Activated CD4-positive, alpha-beta T cell treated with anti-CD3 and anti-CD28 coated beads, Interleukin-10, Interleukin-2, amounts not matched to agents 100 ng/mL and 50 ng/mL, durations not matched to agents 16 hours and 8 hours (primary cell): ENCODE measurements at regions not wholly inside any gene's neighbourhood (a gene's known extent, or its start where the extent isn't known, plus 50 kb on each side); places are given as distances from the start of the nearest gene placed in this dataset.

Experiments
- DNase-seq: peaks from one replicate; pipeline ENCODE4 v3.0.0-alpha.2; 2020

DNA sequence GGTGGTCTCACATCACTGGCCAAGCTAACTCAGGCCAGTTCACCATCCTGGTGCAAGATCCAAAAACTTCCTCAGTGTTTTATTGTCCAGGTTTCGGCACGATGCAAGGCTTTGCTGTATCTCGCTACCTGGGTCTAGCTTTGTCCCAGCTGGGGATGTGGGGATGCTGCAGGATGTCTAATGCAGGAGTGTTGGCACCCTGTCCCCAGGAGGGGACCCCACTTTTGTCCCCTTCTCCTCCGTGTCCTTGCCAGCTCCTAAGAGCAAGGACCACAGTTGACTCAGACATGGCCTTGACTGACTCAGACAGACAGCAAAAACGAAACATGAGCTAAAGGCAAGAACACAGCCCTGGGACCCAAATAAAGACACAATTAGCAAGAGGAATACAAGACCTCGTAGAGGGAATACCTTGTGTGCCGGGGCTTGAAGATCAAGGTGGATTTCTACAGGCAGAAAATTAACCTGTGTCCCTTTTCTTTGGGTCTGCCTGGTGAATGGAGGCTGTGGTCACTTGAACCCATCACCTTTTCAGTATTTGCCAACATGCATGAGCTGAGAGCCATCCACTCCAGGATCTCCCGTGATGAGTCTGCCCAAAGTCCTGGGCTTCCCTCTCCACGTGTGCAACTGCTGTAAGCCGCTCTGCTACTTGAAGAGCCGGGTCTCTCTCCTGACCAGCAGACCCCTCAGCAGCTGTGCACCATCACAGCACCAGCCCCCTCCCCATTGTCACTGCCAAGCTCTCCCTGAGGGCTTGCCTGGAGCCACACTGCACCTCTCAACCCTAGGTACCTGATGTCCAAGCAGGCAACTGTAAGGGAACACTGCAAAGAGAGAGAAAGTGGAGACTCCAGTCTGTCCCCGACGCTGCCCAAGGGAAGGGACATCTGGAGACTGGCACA, 149.5 kb upstream of the ZNF507 start:
- DNase-seq = no peak

DNA sequence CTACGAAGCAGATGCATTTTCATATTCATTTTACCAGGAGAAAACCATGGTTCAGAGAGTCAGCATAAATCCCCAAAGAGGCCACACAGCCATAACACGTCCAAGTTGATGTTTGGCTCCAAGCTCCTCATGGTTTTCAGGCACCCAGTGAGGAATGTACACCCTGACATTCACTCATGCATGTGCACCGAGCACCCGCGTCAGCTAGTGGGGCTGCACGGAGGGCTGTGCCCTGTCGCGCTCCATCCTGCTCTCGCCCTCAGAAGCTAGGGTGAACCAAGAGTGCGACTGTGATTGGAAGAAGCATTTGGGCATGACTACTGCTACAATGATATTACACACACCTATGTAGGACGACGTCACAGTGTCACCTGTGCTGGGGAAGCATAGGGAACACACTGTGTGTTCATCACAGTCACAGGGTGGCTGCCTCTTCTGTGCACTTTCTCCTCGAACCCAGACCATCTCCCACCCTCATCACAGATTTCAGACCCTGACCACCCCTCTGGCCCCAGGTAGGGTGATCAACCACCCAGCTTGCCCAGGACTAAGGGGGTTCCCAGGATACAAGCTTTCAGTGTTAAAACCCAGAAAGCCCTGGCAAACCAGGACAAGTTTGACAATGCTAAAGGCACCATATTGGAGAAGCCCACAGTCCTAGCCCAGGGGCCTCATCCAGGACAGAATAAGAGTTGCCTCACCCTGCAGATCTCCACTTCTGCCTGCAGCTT, 148.6 kb upstream of the ZNF507 start:
- no peak for DNase-seq

GRCh38 chr19:32197896-32198882, 147.2 kb upstream of the ZNF507 start:
- DNase-seq = no peak

DNA sequence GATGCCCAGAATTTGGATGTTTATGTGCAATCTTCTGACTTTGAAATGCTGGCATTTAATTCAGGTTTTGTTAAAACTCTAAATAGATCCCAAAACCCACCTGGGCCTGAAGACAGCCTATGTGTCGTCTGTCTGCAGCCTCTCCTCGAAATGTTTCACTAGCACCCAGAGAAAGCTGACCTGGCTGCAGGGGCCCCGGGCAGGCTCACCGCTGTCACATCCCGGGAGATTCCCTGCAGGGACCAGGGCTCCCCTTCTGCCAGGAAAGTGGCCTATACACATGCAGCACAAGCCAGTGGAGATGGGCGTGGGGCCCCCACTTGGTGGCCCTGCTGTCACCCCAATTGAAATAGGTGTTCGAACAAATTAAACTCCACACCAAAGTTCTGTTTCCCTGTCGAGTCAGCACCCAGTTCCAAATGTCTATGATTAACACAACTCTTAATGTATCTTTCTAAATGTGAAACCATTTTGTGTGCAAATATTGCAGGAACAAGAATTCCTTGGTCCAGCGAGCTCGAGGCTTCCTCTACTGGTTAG, 145.8 kb upstream of the ZNF507 start:
- DNase-seq = no peak

DNA sequence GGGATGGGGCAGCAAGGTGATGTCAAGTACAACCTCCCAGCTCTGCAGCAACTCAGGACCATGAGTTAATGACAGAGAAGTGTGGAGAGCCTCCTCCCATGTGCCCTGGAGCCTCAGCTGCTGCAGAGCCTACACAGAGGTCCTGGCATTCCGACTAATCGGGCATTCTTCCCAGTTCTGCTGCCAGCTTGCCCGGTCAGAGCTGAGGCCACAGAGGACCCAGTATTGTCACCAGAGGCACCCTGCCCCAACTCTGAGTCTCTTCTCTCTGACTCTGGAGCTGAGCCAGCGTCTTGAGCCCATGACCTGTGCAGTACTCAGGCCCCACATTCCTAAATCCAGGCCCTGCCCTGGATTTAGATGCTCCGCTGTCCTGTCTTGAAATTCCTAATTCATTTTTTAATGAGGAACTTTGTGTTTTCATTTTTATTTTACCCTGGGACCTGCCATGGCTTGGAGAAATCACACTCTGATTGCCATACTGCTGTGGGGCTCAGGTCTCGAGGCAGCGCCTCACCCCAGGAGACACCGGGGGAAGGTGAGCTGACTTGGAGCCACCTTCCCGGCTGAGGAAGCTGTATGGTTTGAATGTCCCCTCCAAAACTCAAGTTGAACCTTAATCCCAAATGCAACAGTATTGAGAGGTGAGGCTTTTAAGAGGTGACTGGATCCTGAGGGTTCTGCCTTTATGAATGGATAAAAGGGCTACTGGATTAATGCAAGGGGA, 144.9 kb upstream of the ZNF507 start:
- DNase-seq = no peak

DNA sequence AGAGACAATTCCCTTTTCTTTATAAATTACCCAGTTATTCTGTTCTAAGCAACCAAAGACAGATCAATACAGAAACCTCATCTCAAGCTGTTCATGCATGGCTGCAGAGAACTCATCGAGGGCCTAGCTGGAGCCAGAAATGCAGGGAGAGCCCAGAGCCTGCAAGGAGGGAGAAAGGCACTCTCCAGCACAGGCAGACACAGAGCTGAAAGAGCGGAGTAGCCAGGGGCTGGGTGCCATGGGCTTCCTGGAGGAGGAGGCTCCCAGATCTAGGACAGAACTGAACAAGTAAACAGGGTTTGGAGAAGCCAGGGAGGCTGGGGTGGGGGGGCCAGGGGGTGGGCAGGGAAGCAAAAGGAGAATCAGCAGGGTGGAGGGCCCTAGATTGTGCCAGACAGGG, 144.2 kb upstream of the ZNF507 start:
- DNase-seq = no peak

DNA sequence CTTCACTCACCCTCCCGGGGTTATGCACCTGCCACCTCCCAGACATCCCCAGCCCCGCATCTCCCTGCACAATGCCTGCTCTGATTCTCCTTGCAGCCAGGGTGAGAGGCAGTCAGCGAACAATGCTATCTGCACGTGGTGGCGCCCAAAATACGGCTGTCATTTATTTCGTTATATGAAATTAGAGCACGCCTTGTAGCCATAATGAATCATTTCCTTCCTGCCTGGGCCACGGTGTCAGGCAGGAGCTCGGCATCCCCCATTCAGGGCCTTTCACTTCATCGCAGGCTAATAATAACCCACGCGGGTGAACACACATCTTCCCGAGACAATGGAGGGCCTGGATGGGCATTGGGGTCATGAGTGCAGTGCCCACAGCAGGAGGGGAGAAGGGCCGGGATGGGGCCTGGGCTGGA, 143.8 kb upstream of the ZNF507 start:
- DNase-seq = peak; percentile 70

GRCh38 chr19:32202244-32202643, 143.2 kb upstream of the ZNF507 start:
- DNase-seq = no peak

DNA sequence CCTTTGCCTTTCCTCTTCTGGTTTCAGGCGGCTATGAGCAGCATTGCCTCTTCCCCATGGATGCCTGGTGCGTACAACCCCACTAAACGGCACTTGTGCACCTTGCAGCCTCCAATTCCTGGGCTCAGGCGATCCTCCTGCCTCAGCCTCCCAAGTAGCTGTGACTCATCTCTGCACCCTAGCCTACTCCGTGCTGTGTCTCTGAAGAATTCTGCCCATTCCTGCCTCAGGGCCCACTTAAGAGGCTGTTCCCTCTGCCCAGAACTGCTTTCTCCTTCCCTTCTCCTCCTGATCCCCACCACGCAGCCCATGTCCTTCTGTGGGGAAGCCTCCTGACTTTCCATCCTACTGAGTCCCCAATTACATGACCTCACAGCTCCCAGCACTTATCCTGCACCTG, 142.2 kb upstream of the ZNF507 start:
- DNase-seq = no peak

- no peak for DNase-seq
These were observed 139.3 kb upstream of the ZNF507 start for GRCh38 chr19:32206065-32206464.

- DNase-seq = no peak
These were observed 137.3 kb upstream of the ZNF507 start for GRCh38 chr19:32208060-32208459.

DNA sequence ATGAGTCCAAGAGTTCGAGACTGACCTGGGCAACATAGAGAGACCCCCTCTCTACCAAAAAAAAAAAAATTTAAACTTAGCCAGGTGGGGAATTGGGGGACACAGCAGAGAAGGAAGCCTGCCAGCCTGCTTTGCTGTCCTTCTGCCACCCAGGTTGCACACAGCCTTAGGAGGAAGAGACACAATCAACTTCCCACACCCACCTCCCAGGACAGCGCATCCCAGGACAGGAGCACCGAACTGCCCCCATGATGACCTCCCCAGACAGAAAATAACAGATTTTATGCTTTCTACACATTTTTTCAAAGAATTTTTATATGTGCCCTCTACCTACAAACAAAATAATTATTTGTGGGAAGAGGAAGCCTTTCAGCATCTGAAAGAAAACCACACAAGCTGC, 126.0 kb upstream of the ZNF507 start:
- DNase-seq = no peak

- no peak for DNase-seq
These were observed 125.4 kb upstream of the ZNF507 start for GRCh38 chr19:32219881-32220472.

GRCh38 chr19:32220951-32221350, 124.5 kb upstream of the ZNF507 start:
- no peak for DNase-seq

GRCh38 chr19:32222556-32222955, 122.9 kb upstream of the ZNF507 start:
- no peak for DNase-seq

GRCh38 chr19:32223106-32223505, 122.3 kb upstream of the ZNF507 start:
- DNase-seq = no peak

DNA sequence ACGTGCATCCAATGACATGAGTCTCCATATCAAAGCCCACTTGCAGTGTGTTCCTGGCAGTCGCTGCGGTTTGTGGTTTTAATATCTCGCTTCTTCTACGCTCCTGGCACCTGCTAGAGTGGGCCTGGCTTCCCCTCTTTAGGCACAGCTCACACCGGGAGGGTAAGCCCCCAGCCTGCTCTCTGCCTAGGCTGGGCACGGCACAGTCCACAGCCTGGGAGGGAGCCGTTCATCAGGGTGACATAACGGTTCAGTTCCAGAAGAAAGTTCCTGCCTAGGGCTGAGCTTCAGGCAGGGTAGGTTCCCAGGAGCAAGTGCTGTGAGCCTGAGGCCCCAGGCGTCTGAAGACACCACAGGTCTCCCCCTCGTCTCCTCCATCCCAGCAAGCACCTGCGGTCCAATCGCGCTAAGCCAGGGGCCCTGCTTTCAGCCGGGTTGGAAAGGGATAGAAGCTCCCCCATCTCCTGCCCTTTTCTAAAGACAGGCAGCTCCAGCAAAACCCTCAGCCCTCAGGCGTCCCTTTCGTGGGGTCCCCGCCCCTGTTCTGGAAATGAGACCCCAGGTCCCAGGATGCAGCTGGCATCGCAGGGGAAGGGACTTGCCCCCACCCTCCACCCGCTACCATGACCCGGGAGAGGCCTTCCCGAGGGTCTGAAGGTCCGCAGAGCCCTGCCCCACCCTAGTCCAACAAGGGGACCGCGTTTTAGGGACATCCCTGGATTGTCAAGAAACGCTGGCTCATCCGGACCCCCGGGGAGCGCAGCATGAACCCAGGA, 121.6 kb upstream of the ZNF507 start:
- no peak for DNase-seq

GRCh38 chr19:32224371-32225244, 120.8 kb upstream of the ZNF507 start:
- peak; percentile 62 for DNase-seq

DNA sequence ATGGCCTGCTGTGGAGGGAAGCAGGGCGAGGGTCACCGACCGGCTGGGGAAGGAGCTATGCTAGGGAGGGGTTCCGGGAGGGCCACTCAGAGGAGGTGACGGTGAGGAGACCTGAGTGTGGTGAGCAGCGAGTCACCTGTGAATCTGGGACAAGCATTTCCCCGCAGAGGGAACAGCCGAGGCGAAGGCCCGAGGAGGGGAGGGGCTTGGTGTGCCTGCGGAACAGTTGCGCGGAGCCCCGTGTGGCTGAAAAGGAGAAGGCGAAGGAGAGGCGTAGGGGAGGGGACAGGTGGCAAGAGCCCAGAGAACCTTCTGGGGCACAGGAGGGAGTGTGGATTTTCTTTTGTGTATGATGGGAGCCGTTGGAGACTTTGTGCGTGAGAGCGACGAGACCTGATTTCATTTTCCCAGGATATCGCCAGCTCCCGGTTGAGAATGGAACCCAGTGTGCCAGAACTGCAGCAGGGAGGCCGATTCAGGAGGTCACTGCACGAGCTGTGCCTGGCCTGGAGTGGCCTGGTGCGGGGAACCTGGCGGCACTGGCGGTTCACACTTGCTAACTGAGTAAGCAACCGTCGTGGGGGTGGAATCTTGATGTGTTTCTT, 117.7 kb upstream of the ZNF507 start:
- no peak for DNase-seq
